ENCODE measurements at regions not wholly inside any gene's neighbourhood (a gene's known extent, or its start where the extent isn't known, plus 50 kb on each side); places are given as distances from the start of the nearest gene placed in this dataset.
"Not testable (repeated sequence)": the region's sequence is repeated elsewhere in the genome, so short reads cannot be mapped to it uniquely, and the experiment has no call there.

GRCh38 chr6:56904068-56904467 is 50.8 kb upstream of the BEND6 start:
- no peak for DNase-seq (ENCODE audit: low spot score)

GRCh38 chr6:56902641-56903464 is 52.1 kb upstream of the BEND6 start:
- DNase-seq (ENCODE audit: low spot score), result peak; percentile 32

GRCh38 chr6:56900784-56901183 is 54.1 kb upstream of the BEND6 start:
- DNase-seq (ENCODE audit: low spot score), result no peak

GRCh38 chr6:56899753-56900152 is 55.2 kb upstream of the BEND6 start:
- no peak for DNase-seq (ENCODE audit: low spot score)

- no peak for DNase-seq (ENCODE audit: low spot score)
These were observed 55.6 kb upstream of the BEND6 start for GRCh38 chr6:56899311-56899710.

- DNase-seq (ENCODE audit: low spot score), result no peak
These were observed 56.9 kb upstream of the BEND6 start for GRCh38 chr6:56897789-56898529.

GRCh38 chr6:56891754-56892153 is 63.2 kb upstream of the BEND6 start:
- no peak for DNase-seq (ENCODE audit: low spot score)

- DNase-seq (ENCODE audit: low spot score), result no peak
These were observed 64.1 kb upstream of the BEND6 start for GRCh38 chr6:56890683-56891429.

GRCh38 chr6:56890066-56890465 is 64.8 kb upstream of the BEND6 start:
- no peak for DNase-seq (ENCODE audit: low spot score)

GRCh38 chr6:56889492-56889891 is 65.4 kb upstream of the BEND6 start:
- DNase-seq (ENCODE audit: low spot score), result no peak

GRCh38 chr6:56888687-56889086 is 66.2 kb upstream of the BEND6 start:
- no peak for DNase-seq (ENCODE audit: low spot score)

- DNase-seq (ENCODE audit: low spot score), result no peak
These were observed 67.8 kb upstream of the BEND6 start for GRCh38 chr6:56887086-56887485.

GRCh38 chr6:56877922-56878321 is 77.0 kb upstream of the BEND6 start:
- no peak for DNase-seq (ENCODE audit: low spot score)

- DNase-seq (ENCODE audit: low spot score), result peak; percentile 47
These were observed 78.9 kb upstream of the BEND6 start for GRCh38 chr6:56875961-56876360.

GRCh38 chr6:56875523-56875922 is 79.4 kb upstream of the BEND6 start:
- DNase-seq (ENCODE audit: low spot score), result no peak

- no peak for DNase-seq (ENCODE audit: low spot score)
These were observed 80.6 kb upstream of the BEND6 start for GRCh38 chr6:56874328-56874727.

- not testable (repeated sequence) for DNase-seq (ENCODE audit: low spot score)
These were observed 84.9 kb upstream of the BEND6 start for GRCh38 chr6:56870053-56870452.

- no peak for DNase-seq (ENCODE audit: low spot score)
These were observed 85.6 kb upstream of the BEND6 start for GRCh38 chr6:56869346-56869745.

GRCh38 chr6:56868687-56869086 is 86.2 kb upstream of the BEND6 start:
- no peak for DNase-seq (ENCODE audit: low spot score)

GRCh38 chr6:56866917-56867522 is 87.9 kb upstream of the BEND6 start:
- DNase-seq (ENCODE audit: low spot score), result no peak

- no peak for DNase-seq (ENCODE audit: low spot score)
These were observed 89.6 kb upstream of the BEND6 start for GRCh38 chr6:56865081-56865875.

All from SW480 (cell line).